ENCODE measurements at regions not wholly inside any gene's neighbourhood (a gene's known extent, or its start where the extent isn't known, plus 50 kb on each side); places are given as distances from the start of the nearest gene placed in this dataset.

DNA sequence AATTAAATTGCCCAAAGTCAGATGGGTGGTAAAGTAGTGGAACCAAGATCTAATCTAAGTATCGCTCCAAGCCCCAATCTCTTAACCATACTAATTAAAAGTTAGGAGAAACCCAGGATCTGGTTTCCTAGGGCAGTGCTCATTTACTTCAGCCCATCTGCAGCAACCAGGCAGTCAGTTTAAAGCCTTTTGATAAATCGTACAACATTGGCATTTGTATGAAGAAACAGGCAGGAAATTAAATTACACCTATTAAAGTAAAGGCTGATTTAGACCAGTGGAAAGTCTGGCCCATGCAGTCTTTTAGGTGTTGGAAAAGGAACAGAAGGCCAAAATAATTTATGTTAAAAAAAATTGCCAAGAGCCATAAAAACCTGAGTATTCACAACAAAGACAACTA is 594.4 kb upstream of the UBE2E2 start:
- no peak for TF ChIP-seq CTCF (IDR thresholded peaks at IDR 0.05)
- no peak for TF ChIP-seq POLR2A (IDR thresholded peaks at IDR 0.05)

All from gastroesophageal sphincter (tissue), 3 donors.